A549 (cell line): ENCODE measurements at regions not wholly inside any gene's neighbourhood (a gene's known extent, or its start where the extent isn't known, plus 50 kb on each side); places are given as distances from the start of the nearest gene placed in this dataset.

ENCODE experiments used
- ATAC-seq, 2 experiments: fragments of 200-7000 bp in 1 of 2; fragments of >200 bp in 1 of 2; cut with Nextera tagmentation in 1 of 2; cut with Tn5 transposase in 1 of 2; 3 replicates each; pipeline versions ENCODE4 v1.8.0 to v1.9.1; 2018 to 2020; ENCODE audit warnings: mild to moderate bottlenecking in 1 of 2, moderate library complexity in 1 of 2
- CTCF ChIA-PET: fragments of 300-600 bp; sonication (Branson Sonifier 250); formaldehyde crosslinking; extraction: SDS; loops from one replicate; lab custom pipeline; 2021; ENCODE audit warnings: antibody characterized with exemption, inconsistent platforms; lab: Yijun Ruan, JAX
- POLR2A ChIA-PET: fragments of 350-600 bp; formaldehyde crosslinking; extraction: SDS; loops from one replicate; lab custom pipeline; 2021; ENCODE audit warnings: antibody characterized with exemption, inconsistent platforms; lab: Yijun Ruan, JAX
- DNase-seq, 2 experiments: peaks; one replicate each; pipeline versions ENCODE4 v3.0.0 to v3.0.0-alpha.2; 2011 to 2016; ENCODE audit warnings: low read depth in 1 of 2, low spot score in 1 of 2
- FAIRE-seq: peaks from 2 replicates; lab custom pipeline; 2011; peaks lifted over from hg19 to GRCh38; lab: Jason Lieb, UNC
- H3K27ac ChIP-seq, 2 experiments: fragments of >200 bp; sonication (Bioruptor Twin); formaldehyde crosslinking; 3 replicates each; pipeline ENCODE4 v1.5.1; 2016 to 2017
- H3K4me1 ChIP-seq: fragments of >200 bp; sonication (Bioruptor Twin); formaldehyde crosslinking; 3 replicates; pipeline ENCODE4 v1.6.1; 2016
- H3K4me2 ChIP-seq: fragments of >200 bp; sonication (Bioruptor Twin); formaldehyde crosslinking; 3 replicates; pipeline ENCODE4 v1.6.1; 2016
- H3K4me3 ChIP-seq: fragments of >200 bp; sonication (Bioruptor Twin); formaldehyde crosslinking; 3 replicates; pipeline ENCODE4 v1.5.1; 2016
- H3K9me3 ChIP-seq: fragments of >200 bp; sonication (Bioruptor Twin); formaldehyde crosslinking; 3 replicates; pipeline ENCODE4 v1.6.1; 2016
- EHF ChIP-seq: fragments of 250-450 bp; sonication (Bioruptor Pico); IDR thresholded peaks from 2 replicates; pipeline ENCODE4 v1.5.0; 2020; ENCODE audit warnings: mild to moderate bottlenecking
- EHMT2 ChIP-seq: fragments of 200-600 bp; sonication (generic); IDR thresholded peaks from 2 replicates; pipeline ENCODE4 v1.6.1; 2016; ENCODE audit warnings: antibody characterized with exemption, low read depth, mild to moderate bottlenecking, moderate library complexity
- FOSL2 ChIP-seq, 2 experiments: fragments of 450-650 bp in 1 of 2; fragments of >200 bp in 1 of 2; sonication (Bioruptor Twin) in 1 of 2; formaldehyde crosslinking; IDR thresholded peaks; 2 replicates each; pipeline versions ENCODE4 v1.5.0 to v1.6.1; 2016 to 2020; ENCODE audit warnings: mild to moderate bottlenecking in 1 of 2, moderate library complexity in 1 of 2
- HEYL ChIP-seq: fragments of 250-450 bp; sonication (Bioruptor Pico); IDR thresholded peaks from 2 replicates; pipeline ENCODE4 v1.8.0; 2021; ENCODE audit warnings: mild to moderate bottlenecking, moderate library complexity
- HOXB5 ChIP-seq: fragments of 250-450 bp; sonication (Bioruptor Pico); IDR thresholded peaks from 2 replicates; pipeline ENCODE4 v1.5.0; 2020; ENCODE audit warnings: mild to moderate bottlenecking, moderate library complexity
- JUN ChIP-seq, 2 experiments: fragments of >200 bp; sonication (Bioruptor Twin); formaldehyde crosslinking; IDR thresholded peaks; 2 replicates in 1 of 2; 3 replicates in 1 of 2; pipeline ENCODE4 v1.6.1; 2016 to 2017
- JUNB ChIP-seq: fragments of >200 bp; sonication (Bioruptor Twin); formaldehyde crosslinking; IDR thresholded peaks from 2 replicates; pipeline ENCODE4 v1.6.1; 2016
- MAFK ChIP-seq: fragments of 450-650 bp; IDR thresholded peaks from 2 replicates; pipeline ENCODE4 v1.6.1; 2014; ENCODE audit not compliant: partially characterized antibody
- NR3C1 ChIP-seq: fragments of >200 bp; sonication (Bioruptor Twin); formaldehyde crosslinking; IDR thresholded peaks from 3 replicates; pipeline ENCODE4 v1.6.1; 2017
- PBX3 ChIP-seq: IDR thresholded peaks from 2 replicates; pipeline ENCODE4 v1.6.1; 2012
- POLR2A ChIP-seq: IDR thresholded peaks from 2 replicates; pipeline ENCODE4 v1.6.1; 2012; ENCODE audit warnings: mild to moderate bottlenecking, low read length
- RAD21 ChIP-seq, 2 experiments: fragments of >200 bp in 1 of 2; sonication (Bioruptor Twin) in 1 of 2; formaldehyde crosslinking in 1 of 2; IDR thresholded peaks in 1 of 2; conservative IDR thresholded peaks in 1 of 2; 2 replicates in 1 of 2; 3 replicates in 1 of 2; pipeline ENCODE4 v1.6.1; 2012 to 2018; ENCODE audit warnings: inconsistent platforms in 1 of 2
- RARB ChIP-seq: fragments of 250-450 bp; sonication (Bioruptor Pico); IDR thresholded peaks from 2 replicates; pipeline ENCODE4 v1.8.0; 2021; ENCODE audit warnings: mild to moderate bottlenecking, moderate library complexity
- RCOR1 ChIP-seq: fragments of 150-350 bp; IDR thresholded peaks from 2 replicates; pipeline ENCODE4 v1.6.1; 2014; ENCODE audit warnings: antibody characterized with exemption, low read length, low read depth
- RFX5 ChIP-seq: fragments of 450-650 bp; IDR thresholded peaks from 2 replicates; pipeline ENCODE4 v1.7.1; 2014; ENCODE audit warnings: antibody characterized with exemption, mild to moderate bottlenecking, moderate library complexity
- TFCP2L1 ChIP-seq: fragments of 250-450 bp; sonication (Bioruptor Pico); IDR thresholded peaks from 2 replicates; pipeline ENCODE4 v1.5.0; 2021; ENCODE audit warnings: mild to moderate bottlenecking
- TP53 ChIP-seq: fragments of 250-450 bp; sonication (Bioruptor Pico); IDR thresholded peaks from 2 replicates; pipeline ENCODE4 v1.5.0; 2021; ENCODE audit warnings: mild to moderate bottlenecking, moderate library complexity
- WGBS: methylation state at CpG from one replicate; pipeline ENCODE4 v1.1.6; 2017; ENCODE audit errors: missing lambda C conversion rate; 5-methylcytosine and 5-hydroxymethylcytosine counted together
- TF ChIP-seq, protein P1 (sequence below): fragments of 450-650 bp; IDR thresholded peaks from 2 replicates; pipeline ENCODE4 v1.6.1; 2014; ENCODE audit warnings: antibody characterized with exemption
- TF ChIP-seq, protein P2 (sequence below): IDR thresholded peaks from 2 replicates; pipeline ENCODE4 v1.6.1; 2012; ENCODE audit warnings: low read depth, borderline replicate concordance
- TF ChIP-seq, protein P3 (sequence below): fragments of 250-450 bp; sonication (Bioruptor Pico); IDR thresholded peaks from 2 replicates; pipeline ENCODE4 v1.5.0; 2020; ENCODE audit warnings: low read depth, mild to moderate bottlenecking, moderate library complexity

DNA sequence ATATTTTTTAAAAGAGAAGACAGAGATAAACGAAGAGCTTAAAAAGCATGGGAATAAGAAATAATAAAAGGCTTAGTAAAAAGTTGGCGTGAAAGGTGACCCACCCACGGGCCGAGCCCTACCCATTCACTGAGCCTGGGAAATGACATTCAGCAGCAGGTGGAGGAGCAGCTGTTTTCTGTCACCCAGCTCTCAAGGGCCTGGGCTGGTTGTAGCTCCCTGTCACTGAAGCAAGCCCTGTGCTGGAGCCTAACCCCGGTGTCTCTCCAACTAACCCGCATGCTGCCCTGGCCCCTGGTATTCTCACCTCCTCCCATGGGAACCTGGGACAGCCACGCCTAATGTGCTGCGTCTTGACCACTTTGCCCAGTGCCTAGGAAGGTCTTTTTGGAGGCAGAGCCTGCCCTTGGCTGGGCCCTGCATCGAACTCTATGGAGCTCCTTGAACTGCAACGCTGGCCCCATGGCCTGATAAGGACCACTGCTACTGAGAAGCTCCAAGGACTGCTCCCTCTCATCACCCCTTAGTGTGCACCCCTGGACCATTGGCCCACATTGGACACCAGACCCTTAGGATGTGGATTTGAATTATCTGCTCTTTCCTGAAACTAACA, 68.8 kb upstream of the IYD start:
- DNase-seq (no peak), FAIRE-seq (no peak), ATAC-seq (no peak)
- WGBS, result 79% methylated on average over 8 of the region's 10 CpGs
- TF ChIP-seq, protein P1, sequence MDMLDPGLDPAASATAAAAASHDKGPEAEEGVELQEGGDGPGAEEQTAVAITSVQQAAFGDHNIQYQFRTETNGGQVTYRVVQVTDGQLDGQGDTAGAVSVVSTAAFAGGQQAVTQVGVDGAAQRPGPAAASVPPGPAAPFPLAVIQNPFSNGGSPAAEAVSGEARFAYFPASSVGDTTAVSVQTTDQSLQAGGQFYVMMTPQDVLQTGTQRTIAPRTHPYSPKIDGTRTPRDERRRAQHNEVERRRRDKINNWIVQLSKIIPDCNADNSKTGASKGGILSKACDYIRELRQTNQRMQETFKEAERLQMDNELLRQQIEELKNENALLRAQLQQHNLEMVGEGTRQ, result no peak
- no peak for TF ChIP-seq HEYL (CRISPR knock-in tag)
- no peak for TF ChIP-seq EHF (CRISPR knock-in tag)
- no peak for TF ChIP-seq JUN (IDR thresholded peaks at IDR 0.05)
- TF ChIP-seq HOXB5 (CRISPR knock-in tag), result no peak
- no peak for TF ChIP-seq RAD21 (conservative IDR thresholded peaks at IDR 0.05 in 1 of 2, IDR thresholded peaks at IDR 0.05 in 1 of 2)
- TF ChIP-seq, protein P2, sequence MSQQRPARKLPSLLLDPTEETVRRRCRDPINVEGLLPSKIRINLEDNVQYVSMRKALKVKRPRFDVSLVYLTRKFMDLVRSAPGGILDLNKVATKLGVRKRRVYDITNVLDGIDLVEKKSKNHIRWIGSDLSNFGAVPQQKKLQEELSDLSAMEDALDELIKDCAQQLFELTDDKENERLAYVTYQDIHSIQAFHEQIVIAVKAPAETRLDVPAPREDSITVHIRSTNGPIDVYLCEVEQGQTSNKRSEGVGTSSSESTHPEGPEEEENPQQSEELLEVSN, result no peak
- TF ChIP-seq EHMT2, result no peak
- TF ChIP-seq MAFK, result no peak
- Histone ChIP-seq H3K4me1 (peaks cover 10% of the 10 kb centered on the region; the same call in 2 of the 3 replicates), H3K27ac (no peak overlapping the region), H3K4me3 (no peak overlapping the region), H3K9me3 (peaks cover 19% of the 10 kb centered on the region; the same call in 2 of the 3 replicates), H3K4me2 (no peak overlapping the region)
- POLR2A ChIA-PET, result no interaction called here
- CTCF ChIA-PET, result interaction anchor here (0.6 kb wide), 1 partner anchor 340 kb away, joined by 3 read pairs; no protein-coding TSS in a partner anchor

GRCh38 chr6:150301846-150302519, 66.8 kb upstream of the IYD start:
- CTCF ChIA-PET, result interaction anchor here (0.7 to 1.3 kb wide), 2 partner anchors 197 to 221 kb away, joined by 3 read pairs; no protein-coding TSS in a partner anchor
- FAIRE-seq (no peak), DNase-seq (peak; percentile 23 to 30), ATAC-seq (peak; percentile 75 to 86)
- H3K4me3 ChIP-seq, result no peak overlapping the region
- no peak overlapping the region for H3K27ac ChIP-seq
- H3K4me2 ChIP-seq, result peak overlapping the region; percentile 46; the same call in 2 of the 3 replicates
- WGBS, result 53% methylated on average over 5 of the region's 6 CpGs
- peaks cover 10% of the 10 kb centered on the region; the same call in 2 of the 3 replicates for H3K4me1 ChIP-seq
- peaks cover 13% of the 10 kb centered on the region; the same call in 1 of the 3 replicates for H3K9me3 ChIP-seq
- TF ChIP-seq, protein P3, sequence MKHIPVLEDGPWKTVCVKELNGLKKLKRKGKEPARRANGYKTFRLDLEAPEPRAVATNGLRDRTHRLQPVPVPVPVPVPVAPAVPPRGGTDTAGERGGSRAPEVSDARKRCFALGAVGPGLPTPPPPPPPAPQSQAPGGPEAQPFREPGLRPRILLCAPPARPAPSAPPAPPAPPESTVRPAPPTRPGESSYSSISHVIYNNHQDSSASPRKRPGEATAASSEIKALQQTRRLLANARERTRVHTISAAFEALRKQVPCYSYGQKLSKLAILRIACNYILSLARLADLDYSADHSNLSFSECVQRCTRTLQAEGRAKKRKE (CRISPR knock-in tag), result no peak
- TF ChIP-seq FOSL2 (IDR thresholded peaks at IDR 0.05), result peak; percentile 59; the same call in 1 of the 2 replicates
- peak; percentile 82 for TF ChIP-seq FOSL2 (CRISPR knock-in tag; IDR thresholded peaks at IDR 0.05)
- 0 out of 2 replicates have a peak, but pooled peaks have one; percentile 12 for TF ChIP-seq JUNB
- TF ChIP-seq POLR2A, result no peak
- TF ChIP-seq RFX5, result no peak
- no peak for TF ChIP-seq PBX3
- TF ChIP-seq RARB (CRISPR knock-in tag), result no peak
- TF ChIP-seq TP53, result no peak
- TF ChIP-seq RAD21 (conservative IDR thresholded peaks at IDR 0.05 in 1 of 2, IDR thresholded peaks at IDR 0.05 in 1 of 2), result no peak
- TF ChIP-seq TFCP2L1 (CRISPR knock-in tag), result no peak
- no peak for TF ChIP-seq RCOR1
- no peak for TF ChIP-seq NR3C1
- POLR2A ChIA-PET, result no interaction called here
